ENCODE measurements at regions not wholly inside any gene's neighbourhood (a gene's known extent, or its start where the extent isn't known, plus 50 kb on each side); places are given as distances from the start of the nearest gene placed in this dataset.

- TF ChIP-seq, protein P1, sequence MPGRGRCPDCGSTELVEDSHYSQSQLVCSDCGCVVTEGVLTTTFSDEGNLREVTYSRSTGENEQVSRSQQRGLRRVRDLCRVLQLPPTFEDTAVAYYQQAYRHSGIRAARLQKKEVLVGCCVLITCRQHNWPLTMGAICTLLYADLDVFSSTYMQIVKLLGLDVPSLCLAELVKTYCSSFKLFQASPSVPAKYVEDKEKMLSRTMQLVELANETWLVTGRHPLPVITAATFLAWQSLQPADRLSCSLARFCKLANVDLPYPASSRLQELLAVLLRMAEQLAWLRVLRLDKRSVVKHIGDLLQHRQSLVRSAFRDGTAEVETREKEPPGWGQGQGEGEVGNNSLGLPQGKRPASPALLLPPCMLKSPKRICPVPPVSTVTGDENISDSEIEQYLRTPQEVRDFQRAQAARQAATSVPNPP (IDR thresholded peaks at IDR 0.05; ENCODE audit: borderline replicate concordance, insufficient read depth, insufficient read length) = no peak
- TF ChIP-seq FOXJ3 (CRISPR knock-in tag; IDR thresholded peaks at IDR 0.05) (no peak), PBX2 (CRISPR knock-in tag; IDR thresholded peaks at IDR 0.05; ENCODE audit: low read depth) (no peak), PBX2 (tag; conservative IDR thresholded peaks at IDR 0.05; ENCODE audit: low read depth) (no peak), ZNF324 (CRISPR knock-in tag; IDR thresholded peaks at IDR 0.05) (no peak), ZNF384 (IDR thresholded peaks at IDR 0.05; ENCODE audit: low read depth, low read length) (no peak)
- TF ChIP-seq, protein P2, sequence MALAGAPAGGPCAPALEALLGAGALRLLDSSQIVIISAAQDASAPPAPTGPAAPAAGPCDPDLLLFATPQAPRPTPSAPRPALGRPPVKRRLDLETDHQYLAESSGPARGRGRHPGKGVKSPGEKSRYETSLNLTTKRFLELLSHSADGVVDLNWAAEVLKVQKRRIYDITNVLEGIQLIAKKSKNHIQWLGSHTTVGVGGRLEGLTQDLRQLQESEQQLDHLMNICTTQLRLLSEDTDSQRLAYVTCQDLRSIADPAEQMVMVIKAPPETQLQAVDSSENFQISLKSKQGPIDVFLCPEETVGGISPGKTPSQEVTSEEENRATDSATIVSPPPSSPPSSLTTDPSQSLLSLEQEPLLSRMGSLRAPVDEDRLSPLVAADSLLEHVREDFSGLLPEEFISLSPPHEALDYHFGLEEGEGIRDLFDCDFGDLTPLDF (CRISPR knock-in tag; IDR thresholded peaks at IDR 0.05) = no peak
Measured at GRCh38 chr16:88297178-88297720, 85.5 kb upstream of the ZNF469 start (continued).

Data from K562 (cell line).